LNCAP (cell line): ENCODE measurements at regions not wholly inside any gene's neighbourhood (a gene's known extent, or its start where the extent isn't known, plus 50 kb on each side); places are given as distances from the start of the nearest gene placed in this dataset.

ENCODE experiments used
- TF ChIP-seq, protein P1 (sequence below): fragments of 450-650 bp; IDR thresholded peaks from 2 replicates; pipeline ENCODE4 v1.5.1; 2017; ENCODE audit warnings: mild to moderate bottlenecking

DNA sequence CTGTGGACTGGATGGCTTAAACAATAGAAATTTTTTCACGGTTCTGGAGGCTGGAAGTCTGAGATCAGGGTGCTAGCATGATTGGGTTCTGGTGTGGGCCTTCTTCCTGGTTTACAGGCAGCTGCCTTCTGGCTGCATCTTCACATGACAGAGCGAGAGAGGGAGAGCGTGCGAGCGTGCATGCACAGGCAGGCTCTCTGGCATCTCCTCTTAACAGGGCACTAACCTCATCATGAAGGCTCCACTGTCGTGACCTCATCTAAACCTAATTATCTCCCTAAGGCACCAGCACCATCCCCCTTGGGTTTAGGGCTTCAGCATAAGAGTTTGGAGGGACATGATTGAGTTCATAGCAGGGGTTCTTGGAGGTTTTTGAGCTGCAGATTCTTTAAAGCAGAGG lies 292.0 kb upstream of the C2CD4B start:
- TF ChIP-seq, protein P1, sequence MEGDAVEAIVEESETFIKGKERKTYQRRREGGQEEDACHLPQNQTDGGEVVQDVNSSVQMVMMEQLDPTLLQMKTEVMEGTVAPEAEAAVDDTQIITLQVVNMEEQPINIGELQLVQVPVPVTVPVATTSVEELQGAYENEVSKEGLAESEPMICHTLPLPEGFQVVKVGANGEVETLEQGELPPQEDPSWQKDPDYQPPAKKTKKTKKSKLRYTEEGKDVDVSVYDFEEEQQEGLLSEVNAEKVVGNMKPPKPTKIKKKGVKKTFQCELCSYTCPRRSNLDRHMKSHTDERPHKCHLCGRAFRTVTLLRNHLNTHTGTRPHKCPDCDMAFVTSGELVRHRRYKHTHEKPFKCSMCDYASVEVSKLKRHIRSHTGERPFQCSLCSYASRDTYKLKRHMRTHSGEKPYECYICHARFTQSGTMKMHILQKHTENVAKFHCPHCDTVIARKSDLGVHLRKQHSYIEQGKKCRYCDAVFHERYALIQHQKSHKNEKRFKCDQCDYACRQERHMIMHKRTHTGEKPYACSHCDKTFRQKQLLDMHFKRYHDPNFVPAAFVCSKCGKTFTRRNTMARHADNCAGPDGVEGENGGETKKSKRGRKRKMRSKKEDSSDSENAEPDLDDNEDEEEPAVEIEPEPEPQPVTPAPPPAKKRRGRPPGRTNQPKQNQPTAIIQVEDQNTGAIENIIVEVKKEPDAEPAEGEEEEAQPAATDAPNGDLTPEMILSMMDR = no peak

DNA sequence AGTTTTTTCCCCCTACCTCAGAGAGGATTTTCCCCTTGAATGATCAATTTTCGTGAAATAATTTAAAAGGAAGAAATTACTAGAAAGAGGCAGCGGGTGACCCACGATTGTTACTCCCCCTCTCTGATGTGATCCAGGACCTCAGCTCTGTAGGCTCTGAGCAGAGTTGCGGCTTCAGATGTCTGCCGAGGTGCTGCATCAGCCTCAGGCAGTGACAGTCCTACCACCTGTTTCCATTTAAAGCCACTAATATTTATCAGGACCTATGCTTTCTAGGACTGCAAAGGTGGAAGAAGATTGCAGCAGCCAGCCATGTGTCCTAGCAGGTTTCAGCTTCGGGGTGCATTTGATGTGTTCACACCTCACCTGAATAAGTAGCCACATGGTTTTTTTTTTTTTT lies 294.8 kb upstream of the C2CD4B start:
- TF ChIP-seq, protein P1 = no peak

DNA sequence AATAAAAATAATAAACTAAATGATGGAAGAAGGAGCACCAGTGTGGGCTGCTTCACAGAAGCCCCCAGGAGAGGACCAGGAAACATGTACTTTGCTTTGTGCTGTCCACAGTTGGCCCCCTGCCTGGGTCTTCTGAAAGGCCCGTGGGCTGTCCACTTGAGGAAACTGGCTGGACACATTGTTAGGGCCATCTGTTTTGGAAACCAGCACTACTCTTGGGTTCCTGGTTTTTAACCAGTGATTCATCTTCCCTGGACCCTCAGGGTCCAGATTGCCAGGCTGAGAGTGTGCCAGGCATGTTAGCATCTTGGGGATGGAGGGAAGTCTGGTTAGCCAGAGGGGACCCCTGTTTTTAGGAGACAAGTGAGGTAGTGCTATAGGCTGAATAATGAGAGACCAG lies 297.2 kb upstream of the C2CD4B start:
- TF ChIP-seq, protein P1 = no peak

DNA sequence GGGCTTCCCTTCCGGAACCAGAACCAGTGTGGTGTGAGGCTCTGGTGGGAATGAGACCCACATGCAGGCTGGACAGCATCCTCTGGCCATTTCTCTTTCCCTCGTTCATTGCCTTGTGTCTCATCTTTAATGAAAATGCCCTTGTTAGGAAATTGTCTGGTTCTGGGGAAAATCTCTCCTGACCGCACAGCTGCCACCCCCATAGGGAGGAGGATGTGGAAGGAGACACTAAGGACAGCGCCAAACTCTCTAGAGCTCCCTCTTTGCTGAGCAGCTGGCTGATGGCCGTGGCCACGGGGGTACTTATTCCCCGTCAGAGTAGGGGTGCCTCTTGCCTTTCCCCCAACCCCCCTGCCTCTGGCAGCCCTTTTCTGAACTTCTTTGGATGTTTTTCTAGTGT lies 297.6 kb upstream of the C2CD4B start:
- TF ChIP-seq, protein P1 = no peak

DNA sequence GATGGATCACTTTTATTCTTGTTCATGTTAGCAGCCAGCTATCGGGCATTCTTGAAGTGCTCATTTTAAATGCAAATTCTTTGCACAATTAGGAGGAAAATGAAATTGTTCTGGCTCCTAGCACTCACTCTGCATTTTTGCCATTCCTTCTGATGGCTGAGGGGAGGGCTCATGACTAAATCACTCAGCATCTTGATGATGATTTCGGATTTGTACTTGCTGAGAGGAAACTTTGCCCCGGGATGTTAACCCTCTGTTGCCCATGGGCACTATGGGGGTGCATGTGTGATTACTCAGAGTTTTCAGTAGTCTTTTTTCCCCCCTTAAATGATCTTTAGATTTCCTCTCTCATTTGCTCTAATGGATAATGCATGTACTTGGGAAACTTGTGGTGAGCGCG lies 299.6 kb upstream of the C2CD4B start:
- TF ChIP-seq, protein P1 = no peak

DNA sequence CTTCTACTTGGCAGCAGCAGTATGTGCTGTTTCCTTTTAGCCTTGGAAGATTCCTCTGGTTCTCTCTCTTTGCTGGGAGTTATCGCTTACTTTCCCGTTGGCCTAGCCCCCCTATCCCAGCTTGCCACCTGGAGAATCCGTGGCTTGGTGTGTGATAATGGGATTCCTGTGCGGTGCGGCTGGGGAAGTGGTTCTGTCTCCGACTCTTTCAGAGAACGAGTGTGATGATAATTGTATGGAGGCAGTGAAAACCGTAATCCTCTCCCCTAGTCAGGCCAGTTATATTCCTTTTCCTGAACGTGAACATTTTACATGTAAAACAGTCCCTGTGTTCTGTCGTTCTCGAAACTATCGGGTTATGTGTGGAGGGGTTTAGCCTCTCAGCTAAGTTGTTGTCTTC lies 300.1 kb upstream of the C2CD4B start:
- TF ChIP-seq, protein P1 = no peak

DNA sequence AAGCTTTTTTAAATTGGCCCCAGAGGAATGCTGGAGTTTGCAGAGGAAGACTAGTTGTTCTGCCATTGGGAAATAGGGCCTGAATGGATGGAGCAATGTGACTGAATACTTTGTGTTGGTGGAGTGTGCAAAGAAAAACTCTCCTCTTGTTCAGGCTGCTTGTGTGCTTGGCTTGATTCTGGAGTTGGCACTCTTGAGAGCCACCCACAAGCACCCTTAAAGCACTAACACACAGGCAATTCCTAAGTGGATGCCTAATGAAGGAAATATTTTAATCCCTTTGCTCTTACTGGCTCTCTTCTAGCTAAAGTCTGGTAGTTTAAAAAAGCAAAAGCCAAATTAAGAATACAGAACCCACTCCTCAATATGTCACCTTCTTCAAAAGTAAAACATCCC lies 304.4 kb upstream of the C2CD4B start:
- TF ChIP-seq, protein P1 = no peak

DNA sequence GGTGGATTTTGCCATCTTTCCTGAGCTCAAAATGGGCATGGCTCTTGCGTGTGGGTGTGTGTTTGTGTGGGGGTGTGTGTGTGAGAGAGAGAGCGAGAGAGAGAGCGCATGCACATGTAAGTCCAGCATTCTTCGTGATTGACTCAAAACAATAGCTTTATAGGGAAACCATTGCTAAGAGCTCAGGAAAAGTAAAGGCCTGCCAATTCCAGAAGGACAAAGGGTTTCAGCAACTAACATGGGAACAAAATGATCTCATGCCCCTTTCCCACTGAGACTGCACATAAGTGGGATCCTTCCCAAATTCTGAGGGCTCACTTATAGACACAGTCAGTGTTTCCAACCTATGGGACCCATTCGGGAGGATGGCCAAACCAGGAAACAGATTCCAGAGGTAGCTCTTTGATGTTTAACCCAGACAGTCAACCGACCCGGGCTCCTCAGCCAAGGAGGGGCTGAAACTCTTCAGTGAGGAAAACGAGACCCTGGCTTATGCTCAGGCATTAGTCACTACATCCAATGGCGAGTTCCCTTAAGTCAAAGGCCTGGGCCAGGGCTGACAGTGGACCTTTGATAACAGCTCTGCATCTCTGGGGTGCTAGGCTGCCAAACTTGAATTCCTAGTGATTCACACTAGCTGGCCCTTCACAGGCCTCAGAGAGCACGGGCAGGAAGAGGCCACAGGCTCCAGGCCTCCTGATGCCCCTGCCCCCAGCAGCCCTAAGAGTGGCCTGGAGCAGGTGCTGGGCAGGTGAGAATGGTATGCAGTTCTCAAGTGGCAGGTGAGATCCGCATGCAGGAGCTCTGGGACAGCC lies 305.0 kb upstream of the C2CD4B start:
- TF ChIP-seq, protein P1 = no peak
